GM19193 (cell line): ENCODE measurements at regions not wholly inside any gene's neighbourhood (a gene's known extent, or its start where the extent isn't known, plus 50 kb on each side); places are given as distances from the start of the nearest gene placed in this dataset.

Source experiments
- POLR2A ChIP-seq: IDR thresholded peaks from 4 replicates; pipeline ENCODE4 v1.6.1; 2011; ENCODE audit not compliant: insufficient read depth, insufficient read length; ENCODE audit errors: extremely low read depth

GRCh38 chr1:245074898-245075297 is 79.9 kb upstream of the KIF26B start:
- TF ChIP-seq POLR2A, result no peak

GRCh38 chr1:245074232-245074747 is 80.5 kb upstream of the KIF26B start:
- TF ChIP-seq POLR2A, result no peak

GRCh38 chr1:245070836-245071615 is 83.8 kb upstream of the KIF26B start:
- TF ChIP-seq POLR2A, result no peak

GRCh38 chr1:245067257-245067656 is 87.5 kb upstream of the KIF26B start:
- TF ChIP-seq POLR2A, result no peak

GRCh38 chr1:245062741-245063305 is 92.0 kb upstream of the KIF26B start:
- no peak for TF ChIP-seq POLR2A

- TF ChIP-seq POLR2A, result no peak
These were observed 94.0 kb upstream of the KIF26B start for GRCh38 chr1:245060684-245061374.

- TF ChIP-seq POLR2A, result no peak
These were observed 94.9 kb upstream of the KIF26B start for GRCh38 chr1:245059806-245060424.

GRCh38 chr1:245058882-245059281 is 95.9 kb upstream of the KIF26B start:
- no peak for TF ChIP-seq POLR2A

- TF ChIP-seq POLR2A, result no peak
These were observed 96.3 kb upstream of the KIF26B start for GRCh38 chr1:245058436-245058835.

GRCh38 chr1:245056913-245057312 is 97.9 kb upstream of the KIF26B start:
- no peak for TF ChIP-seq POLR2A

- no peak for TF ChIP-seq POLR2A
These were observed 99.0 kb upstream of the KIF26B start for GRCh38 chr1:245055752-245056151.

GRCh38 chr1:245054507-245055270 is 100.1 kb upstream of the KIF26B start:
- no peak for TF ChIP-seq POLR2A

- no peak for TF ChIP-seq POLR2A
These were observed 100.7 kb upstream of the KIF26B start for GRCh38 chr1:245054105-245054504.

- no peak for TF ChIP-seq POLR2A
These were observed 102.5 kb upstream of the KIF26B start for GRCh38 chr1:245052258-245052657.
